Stimulated activated CD4-positive, alpha-beta T cell treated with anti-CD3 and anti-CD28 coated beads, Interleukin-12 subunit alpha, Interleukin-12 subunit beta, amount 100 ng/mL, for 4 hours (primary cell): ENCODE measurements at regions not wholly inside any gene's neighbourhood (a gene's known extent, or its start where the extent isn't known, plus 50 kb on each side); places are given as distances from the start of the nearest gene placed in this dataset.

Experiments used
- DNase-seq: peaks from one replicate; pipeline ENCODE4 v3.0.0-alpha.2; 2020

DNA sequence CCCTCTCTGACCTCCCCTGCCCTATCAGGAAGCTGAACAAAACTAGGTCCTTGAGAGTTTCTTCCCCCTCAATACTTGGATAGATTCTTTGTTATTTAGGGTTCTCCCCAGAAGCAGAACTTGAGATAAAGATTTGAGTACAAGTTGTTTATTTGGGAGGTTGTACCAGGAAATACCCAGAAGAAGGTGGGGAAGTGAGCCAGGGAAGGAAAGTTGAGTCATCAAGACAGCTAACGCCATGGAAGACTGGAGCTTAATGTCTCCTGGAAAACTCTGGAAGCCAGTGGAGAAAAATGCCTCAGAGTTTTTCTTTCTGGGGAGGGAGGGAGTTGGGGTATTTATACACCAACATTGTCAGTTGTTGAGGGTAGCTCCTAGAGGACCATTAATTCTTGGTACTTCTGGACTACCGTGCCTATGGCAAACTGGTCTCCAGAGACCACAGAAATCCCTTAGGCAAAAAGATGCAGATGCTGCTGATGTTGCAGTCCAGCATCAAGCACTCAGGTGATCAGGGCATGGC, 102.6 kb upstream of the ZFP64 start:
- no peak for DNase-seq

- DNase-seq = no peak
Observed at GRCh38 chr20:52291109-52291508, 99.5 kb upstream of the ZFP64 start.

- no peak for DNase-seq
Observed at GRCh38 chr20:52290569-52290968, 99.0 kb upstream of the ZFP64 start.

- no peak for DNase-seq
Observed at GRCh38 chr20:52289956-52290565, 98.5 kb upstream of the ZFP64 start.

GRCh38 chr20:52280407-52280806, 88.8 kb upstream of the ZFP64 start:
- DNase-seq = no peak

DNA sequence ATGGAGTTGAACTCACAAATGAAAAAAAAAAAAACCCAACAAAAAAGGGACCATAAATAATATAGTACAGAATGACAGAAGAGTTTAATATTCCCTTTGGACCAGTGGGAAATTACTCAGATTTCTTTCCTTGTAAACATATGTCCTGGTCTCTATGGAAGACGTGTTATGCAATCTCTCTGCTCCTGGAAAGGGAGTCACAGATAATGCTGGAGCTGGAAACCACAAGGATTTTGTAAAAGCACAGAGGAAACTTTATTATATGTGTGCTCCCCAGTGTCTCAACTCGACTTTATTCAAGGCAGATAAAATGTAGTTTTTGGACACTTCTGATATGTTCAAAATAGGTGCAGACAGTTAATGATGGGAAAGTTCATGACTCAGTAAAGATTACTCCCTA, 88.1 kb upstream of the ZFP64 start:
- DNase-seq = no peak

DNA sequence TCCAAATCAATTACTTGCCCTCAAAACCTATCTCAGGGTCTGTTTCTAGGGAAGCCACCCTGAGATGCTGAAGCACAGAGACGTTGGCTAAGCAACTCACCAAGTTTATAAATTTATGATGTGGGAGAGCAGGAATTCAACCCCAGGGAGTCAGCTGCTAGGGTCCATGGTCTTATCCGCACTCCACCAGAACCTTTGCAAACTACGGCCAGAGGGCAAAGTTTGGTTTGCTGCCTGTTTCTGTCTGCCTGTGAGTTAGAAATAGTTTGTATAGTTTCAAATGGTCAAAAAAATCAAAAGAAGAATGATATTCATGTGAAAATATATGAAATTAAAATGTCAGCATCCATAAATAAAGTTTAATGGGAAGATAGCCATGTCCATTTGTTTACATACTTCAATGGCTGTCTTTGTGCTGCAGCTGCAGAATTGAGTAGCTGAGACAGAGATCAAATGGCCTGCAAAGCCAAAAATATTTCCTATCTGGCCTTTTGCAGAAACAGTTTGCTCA, 83.7 kb upstream of the ZFP64 start:
- no peak for DNase-seq

DNA sequence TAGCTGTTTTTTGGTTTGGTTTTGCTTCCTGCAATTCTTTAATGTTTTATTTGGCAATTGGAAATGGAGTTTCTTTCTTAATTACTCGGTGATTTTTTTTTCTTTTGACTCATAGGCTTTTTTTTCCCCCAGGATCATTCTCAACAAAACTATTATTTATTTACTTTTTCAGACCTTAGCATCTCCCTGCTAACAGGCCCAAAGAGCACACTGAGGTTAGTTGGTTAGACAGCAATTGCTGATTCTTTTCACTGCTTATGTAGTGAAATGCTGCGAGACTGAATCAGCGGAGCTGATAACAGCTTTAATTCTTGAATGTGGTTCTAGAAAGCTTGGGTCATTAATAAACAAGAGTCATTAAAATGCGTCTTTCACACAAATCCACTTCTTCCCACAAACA, 79.1 kb upstream of the ZFP64 start:
- no peak for DNase-seq

DNA sequence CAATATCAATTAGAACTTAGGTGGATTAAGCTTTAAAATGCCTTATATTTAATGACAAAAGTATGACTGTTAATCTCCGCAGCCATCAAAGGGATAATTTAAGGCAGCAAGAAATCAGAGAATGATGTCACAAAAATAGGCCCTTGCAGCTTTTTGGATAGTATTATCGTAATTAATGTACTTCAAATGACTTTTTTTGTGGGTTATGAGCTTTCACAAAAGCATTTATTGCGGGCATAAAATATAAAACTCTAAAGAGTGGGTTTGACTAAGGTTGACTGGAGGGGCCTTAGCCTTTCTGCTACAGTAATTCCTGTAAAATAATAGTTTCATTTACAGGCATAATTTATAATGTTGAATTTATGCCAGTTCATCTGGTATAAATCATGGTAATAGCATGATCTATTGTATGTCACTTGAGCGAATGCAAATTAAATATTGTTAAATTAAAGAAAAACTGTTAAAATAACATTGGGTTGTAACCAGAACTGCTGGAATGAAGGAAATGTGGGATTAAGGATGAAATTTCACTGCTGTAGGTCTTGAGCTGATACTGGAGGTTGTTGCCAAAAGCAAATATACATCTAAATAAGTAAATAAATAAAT, 78.5 kb upstream of the ZFP64 start:
- DNase-seq = no peak

DNA sequence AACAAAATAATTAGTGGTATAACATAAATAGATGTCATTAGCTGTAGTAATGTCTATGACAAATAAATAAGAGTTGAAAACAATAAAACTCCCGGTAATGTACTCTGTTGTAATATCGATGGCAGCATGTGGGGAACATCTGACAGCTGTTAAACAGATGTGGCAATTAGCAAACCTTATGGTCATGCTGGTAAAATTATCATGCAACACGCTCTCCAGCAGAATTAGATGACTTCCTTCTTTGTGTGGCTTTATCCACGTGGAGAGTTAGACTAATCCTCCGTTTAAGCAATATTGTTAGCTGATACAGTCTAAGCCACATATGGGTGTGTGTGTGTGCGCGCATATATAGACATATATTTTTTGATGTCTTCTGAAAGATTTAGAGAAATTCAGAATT, 77.7 kb upstream of the ZFP64 start:
- DNase-seq = no peak

- no peak for DNase-seq
Observed at GRCh38 chr20:52268184-52268749, 76.7 kb upstream of the ZFP64 start.

- no peak for DNase-seq
Observed at GRCh38 chr20:52267418-52267817, 75.8 kb upstream of the ZFP64 start.

- no peak for DNase-seq
Observed at GRCh38 chr20:52263757-52264156, 72.2 kb upstream of the ZFP64 start.

GRCh38 chr20:52261792-52262191, 70.2 kb upstream of the ZFP64 start:
- DNase-seq = no peak

DNA sequence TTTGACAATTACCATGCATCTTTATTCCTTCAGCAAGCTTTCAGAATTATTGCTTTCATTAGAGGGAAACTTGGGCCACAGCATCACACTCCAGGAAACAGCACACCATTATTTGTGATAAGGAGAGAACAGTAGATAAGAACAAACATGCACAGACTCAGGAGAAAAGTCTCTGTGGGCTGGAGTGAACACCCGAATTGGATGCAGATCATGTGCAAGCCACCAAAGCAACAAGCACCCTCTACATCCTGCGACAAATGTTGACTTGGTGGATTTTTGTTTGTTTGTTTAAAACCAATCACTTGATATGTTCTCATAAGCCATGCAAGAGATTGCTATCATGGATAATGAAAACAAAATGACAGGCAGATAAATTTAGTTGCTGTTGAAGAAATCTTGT, 67.7 kb upstream of the ZFP64 start:
- no peak for DNase-seq

DNA sequence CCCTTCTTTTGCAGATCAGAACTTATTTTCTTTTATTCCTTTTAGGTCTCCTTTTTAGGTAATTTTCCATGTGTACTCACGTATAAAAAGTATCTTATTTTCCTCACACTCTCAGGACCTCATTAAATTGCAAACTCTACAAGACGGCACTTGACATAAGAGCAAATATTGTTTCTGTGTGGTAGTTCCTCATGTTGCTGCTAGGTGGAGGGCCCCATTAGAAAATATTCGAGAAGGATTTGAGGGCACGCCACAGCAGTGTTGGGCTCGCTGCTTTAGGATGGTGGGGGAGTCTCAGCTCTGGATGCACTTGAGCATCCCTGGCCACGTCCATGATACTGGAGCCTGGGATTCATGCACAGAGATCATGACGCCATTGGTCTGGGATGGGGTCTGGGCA, 64.9 kb upstream of the ZFP64 start:
- DNase-seq = no peak

GRCh38 chr20:52252664-52253063, 61.1 kb upstream of the ZFP64 start:
- no peak for DNase-seq

- no peak for DNase-seq
Observed at GRCh38 chr20:52251827-52252226, 60.2 kb upstream of the ZFP64 start.

- DNase-seq = no peak
Observed at GRCh38 chr20:52251136-52251700, 59.6 kb upstream of the ZFP64 start.

GRCh38 chr20:52247548-52247947, 56.0 kb upstream of the ZFP64 start:
- no peak for DNase-seq

DNA sequence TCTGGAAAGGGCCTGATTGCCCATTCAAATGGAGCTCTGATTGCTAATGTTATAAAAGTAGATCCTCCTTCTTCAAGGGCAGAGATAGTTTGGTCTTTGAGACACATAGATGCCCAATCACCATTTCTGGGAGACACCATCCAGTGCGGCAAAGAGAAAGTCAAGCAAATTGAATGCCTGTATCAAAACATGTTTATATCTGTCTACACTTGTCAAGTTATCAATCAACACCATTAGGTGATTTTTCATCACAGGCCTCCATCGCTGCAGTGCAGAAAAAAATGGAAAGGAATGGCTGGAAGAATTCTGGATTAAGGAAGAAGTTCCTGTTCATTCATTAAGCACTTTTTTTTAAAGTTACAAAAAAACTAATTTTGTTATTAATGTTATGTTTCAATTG, 54.8 kb upstream of the ZFP64 start:
- DNase-seq = no peak

- DNase-seq = no peak
Observed at GRCh38 chr20:52244702-52245101, 53.1 kb upstream of the ZFP64 start.

DNA sequence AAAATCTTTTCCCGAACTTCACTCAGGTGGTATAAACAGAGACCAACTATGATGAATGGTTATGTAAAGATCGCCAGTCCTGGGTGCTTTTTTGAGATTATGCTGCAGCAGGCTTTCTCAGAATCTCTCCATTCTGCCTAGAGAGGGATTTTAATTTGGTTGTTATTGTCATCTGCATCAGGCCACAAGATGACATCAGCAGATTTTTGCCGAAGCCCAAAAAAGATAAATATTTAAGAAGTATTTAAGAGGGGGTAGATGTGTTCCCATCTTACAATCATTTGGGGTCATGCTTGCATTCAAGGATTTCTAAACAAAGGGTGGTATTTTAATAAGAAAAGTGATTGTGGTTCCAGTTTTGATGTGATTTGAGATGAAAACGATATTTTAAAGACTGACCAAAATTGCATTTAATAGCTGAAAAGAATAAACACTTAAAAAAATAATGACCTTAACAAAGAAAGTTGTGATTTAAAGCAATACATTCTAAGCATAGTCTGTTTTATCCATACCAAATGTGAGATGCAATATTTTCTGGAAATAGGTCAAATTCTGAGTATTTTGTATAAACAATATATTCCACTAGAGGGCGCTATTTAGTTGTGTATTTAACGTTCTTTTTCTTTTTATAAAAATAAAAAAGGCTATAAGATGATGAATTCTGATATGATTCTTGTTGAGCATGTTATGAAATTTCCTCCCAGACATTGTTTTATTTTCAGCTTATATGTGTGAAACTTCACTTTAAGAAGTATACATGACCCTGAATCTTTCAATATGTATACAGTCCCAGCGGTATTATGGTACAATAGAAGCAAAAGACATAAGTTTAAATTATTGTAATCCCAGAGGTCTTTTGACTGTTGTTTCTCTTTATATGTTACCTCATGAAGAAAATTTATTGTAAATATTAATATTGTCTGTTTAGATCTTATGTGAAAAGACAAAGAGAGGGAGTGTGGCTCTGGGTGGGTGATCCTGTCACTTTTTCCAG, 51.0 kb upstream of the ZFP64 start:
- DNase-seq = no peak
